SJSA1 (cell line): ENCODE measurements at regions not wholly inside any gene's neighbourhood (a gene's known extent, or its start where the extent isn't known, plus 50 kb on each side); places are given as distances from the start of the nearest gene placed in this dataset.

Source experiments
- DNase-seq, 2 experiments: peaks; one replicate each; pipeline ENCODE4 v3.0.0-alpha.2; 2015 to 2020; ENCODE audit warnings: low spot score in 2 of 2, low read depth in 1 of 2
- H3K27ac ChIP-seq: fragments of 250-450 bp; sonication (Bioruptor Pico); 2 replicates; pipeline ENCODE4 v1.5.1; 2020; ENCODE audit warnings: mild to moderate bottlenecking, moderate library complexity
- H3K27me3 ChIP-seq: fragments of 250-450 bp; sonication (Bioruptor Pico); replicated peaks from 2 replicates; pipeline ENCODE4 v1.5.1; 2020; ENCODE audit warnings: mild to moderate bottlenecking, moderate library complexity
- H3K36me3 ChIP-seq: fragments of 250-450 bp; sonication (Bioruptor Pico); 2 replicates; pipeline ENCODE4 v1.5.1; 2020; ENCODE audit warnings: mild to moderate bottlenecking
- H3K4me1 ChIP-seq: fragments of 250-450 bp; sonication (Bioruptor Pico); replicated peaks from 2 replicates; pipeline ENCODE4 v1.6.1; 2021; ENCODE audit warnings: mild to moderate bottlenecking
- H3K4me3 ChIP-seq: fragments of 250-450 bp; sonication (Bioruptor Pico); 2 replicates; pipeline ENCODE4 v1.5.1; 2020; ENCODE audit warnings: mild to moderate bottlenecking
- H3K9me3 ChIP-seq: fragments of 250-450 bp; sonication (Bioruptor Pico); replicated peaks from 2 replicates; pipeline ENCODE4 v1.5.1; 2020; ENCODE audit warnings: mild to moderate bottlenecking

- Histone ChIP-seq H3K4me1 (no peaks in the 10 kb centered on the region), H3K27me3 (no peaks in the 10 kb centered on the region), H3K27ac (no peak overlapping the region), H3K4me3 (no peak overlapping the region), H3K36me3 (no peaks in the 10 kb centered on the region), H3K9me3 (no peaks in the 10 kb centered on the region)
- DNase-seq: no peak
Observed at GRCh38 chr12:58252914-58253313, 311.5 kb downstream of the ATP23 start.

- DNase-seq: no peak
- Histone ChIP-seq H3K4me3 (no peak overlapping the region), H3K36me3 (no peaks in the 10 kb centered on the region), H3K4me1 (no peaks in the 10 kb centered on the region), H3K27me3 (no peaks in the 10 kb centered on the region), H3K9me3 (no peaks in the 10 kb centered on the region), H3K27ac (no peak overlapping the region)
Observed at GRCh38 chr12:58253663-58254062, 312.3 kb downstream of the ATP23 start.

- H3K9me3 ChIP-seq: no peaks in the 10 kb centered on the region
- DNase-seq: no peak
- no peak overlapping the region for H3K27ac ChIP-seq
- H3K4me3 ChIP-seq: no peak overlapping the region
- no peaks in the 10 kb centered on the region for H3K4me1 ChIP-seq
- H3K36me3 ChIP-seq: no peaks in the 10 kb centered on the region
- no peaks in the 10 kb centered on the region for H3K27me3 ChIP-seq
Observed at GRCh38 chr12:58254463-58255100, 313.2 kb downstream of the ATP23 start.

- Histone ChIP-seq H3K27ac (no peak overlapping the region), H3K4me3 (no peak overlapping the region), H3K36me3 (no peaks in the 10 kb centered on the region), H3K27me3 (no peaks in the 10 kb centered on the region), H3K9me3 (no peaks in the 10 kb centered on the region; the same call in 1 of the 2 replicates), H3K4me1 (no peaks in the 10 kb centered on the region)
- DNase-seq: no peak
Observed at GRCh38 chr12:58262796-58263195, 321.4 kb downstream of the ATP23 start.

GRCh38 chr12:58263816-58264215, 322.4 kb downstream of the ATP23 start:
- H3K27me3 ChIP-seq: no peaks in the 10 kb centered on the region
- no peak for DNase-seq
- H3K4me1 ChIP-seq: no peaks in the 10 kb centered on the region
- H3K27ac ChIP-seq: no peak overlapping the region
- no peak overlapping the region for H3K4me3 ChIP-seq
- H3K36me3 ChIP-seq: no peaks in the 10 kb centered on the region
- no peaks in the 10 kb centered on the region; the same call in 1 of the 2 replicates for H3K9me3 ChIP-seq

GRCh38 chr12:58268069-58268468, 326.7 kb downstream of the ATP23 start:
- no peaks in the 10 kb centered on the region for H3K36me3 ChIP-seq
- no peak overlapping the region for H3K4me3 ChIP-seq
- no peaks in the 10 kb centered on the region for H3K4me1 ChIP-seq
- DNase-seq: no peak
- H3K27me3 ChIP-seq: no peaks in the 10 kb centered on the region
- no peak overlapping the region for H3K27ac ChIP-seq
- H3K9me3 ChIP-seq: no peaks in the 10 kb centered on the region; the same call in 1 of the 2 replicates

GRCh38 chr12:58269476-58269875, 328.1 kb downstream of the ATP23 start:
- Histone ChIP-seq H3K9me3 (no peaks in the 10 kb centered on the region; the same call in 1 of the 2 replicates), H3K36me3 (no peaks in the 10 kb centered on the region), H3K27ac (no peak overlapping the region), H3K27me3 (no peaks in the 10 kb centered on the region), H3K4me1 (no peaks in the 10 kb centered on the region), H3K4me3 (no peak overlapping the region)
- DNase-seq: no peak

- no peaks in the 10 kb centered on the region for H3K27me3 ChIP-seq
- DNase-seq: no peak
- H3K4me3 ChIP-seq: no peak overlapping the region
- no peak overlapping the region for H3K27ac ChIP-seq
- no peaks in the 10 kb centered on the region for H3K4me1 ChIP-seq
- no peaks in the 10 kb centered on the region for H3K36me3 ChIP-seq
- no peaks in the 10 kb centered on the region for H3K9me3 ChIP-seq
Observed at GRCh38 chr12:58270966-58271705, 329.8 kb downstream of the ATP23 start.

GRCh38 chr12:58272461-58272860, 331.1 kb downstream of the ATP23 start:
- no peak for DNase-seq
- no peaks in the 10 kb centered on the region for H3K36me3 ChIP-seq
- no peak overlapping the region for H3K4me3 ChIP-seq
- H3K27me3 ChIP-seq: no peaks in the 10 kb centered on the region
- H3K27ac ChIP-seq: no peak overlapping the region
- no peaks in the 10 kb centered on the region; the same call in 1 of the 2 replicates for H3K9me3 ChIP-seq
- H3K4me1 ChIP-seq: no peaks in the 10 kb centered on the region

GRCh38 chr12:58277231-58277630, 335.9 kb downstream of the ATP23 start:
- Histone ChIP-seq H3K27ac (no peak overlapping the region), H3K27me3 (no peaks in the 10 kb centered on the region), H3K9me3 (no peaks in the 10 kb centered on the region; the same call in 1 of the 2 replicates), H3K4me1 (no peaks in the 10 kb centered on the region), H3K4me3 (no peak overlapping the region), H3K36me3 (no peaks in the 10 kb centered on the region)
- DNase-seq: no peak

GRCh38 chr12:58283553-58283952, 342.2 kb downstream of the ATP23 start:
- Histone ChIP-seq H3K27ac (no peak overlapping the region), H3K4me3 (no peak overlapping the region), H3K27me3 (no peaks in the 10 kb centered on the region), H3K9me3 (no peaks in the 10 kb centered on the region), H3K4me1 (no peaks in the 10 kb centered on the region), H3K36me3 (no peaks in the 10 kb centered on the region)
- no peak for DNase-seq

- H3K4me1 ChIP-seq: no peaks in the 10 kb centered on the region
- no peak overlapping the region for H3K27ac ChIP-seq
- H3K36me3 ChIP-seq: no peaks in the 10 kb centered on the region
- H3K27me3 ChIP-seq: no peaks in the 10 kb centered on the region
- H3K9me3 ChIP-seq: no peaks in the 10 kb centered on the region
- no peak overlapping the region for H3K4me3 ChIP-seq
- peak in 1 of 2 experiments; percentile 20 for DNase-seq
Observed at GRCh38 chr12:58285551-58285950, 344.2 kb downstream of the ATP23 start.

- no peaks in the 10 kb centered on the region for H3K9me3 ChIP-seq
- H3K27ac ChIP-seq: no peak overlapping the region
- H3K27me3 ChIP-seq: no peaks in the 10 kb centered on the region
- H3K4me3 ChIP-seq: no peak overlapping the region
- no peaks in the 10 kb centered on the region for H3K4me1 ChIP-seq
- no peak for DNase-seq
- no peaks in the 10 kb centered on the region for H3K36me3 ChIP-seq
Observed at GRCh38 chr12:58286353-58286752, 345.0 kb downstream of the ATP23 start.

- DNase-seq: no peak
- H3K4me1 ChIP-seq: no peaks in the 10 kb centered on the region
- no peak overlapping the region for H3K4me3 ChIP-seq
- no peaks in the 10 kb centered on the region for H3K9me3 ChIP-seq
- H3K36me3 ChIP-seq: no peaks in the 10 kb centered on the region
- no peaks in the 10 kb centered on the region for H3K27me3 ChIP-seq
- H3K27ac ChIP-seq: no peak overlapping the region
Observed at GRCh38 chr12:58288190-58288589, 346.8 kb downstream of the ATP23 start.
